Neural progenitor cell (in vitro differentiated cells): ENCODE measurements at regions not wholly inside any gene's neighbourhood (a gene's known extent, or its start where the extent isn't known, plus 50 kb on each side); places are given as distances from the start of the nearest gene placed in this dataset. TPM values are rescaled to one million over a fixed set of nuclear protein-coding genes. Genes with fewer than 3 reads are reported as not detected.

Experiments used
- DNase-seq: peaks from one replicate; pipeline ENCODE4 v3.0.0-alpha.2; 2016; ENCODE audit warnings: low spot score
- H2AFZ ChIP-seq: fragments of 200-600 bp; sonication (generic); replicated peaks from 2 replicates; pipeline ENCODE4 v1.6.1; 2016; ENCODE audit warnings: antibody characterized with exemption
- H3F3A ChIP-seq: fragments of 200-600 bp; sonication (generic); 2 replicates; pipeline ENCODE4 v1.6.1; 2016; ENCODE audit warnings: antibody characterized with exemption, low read depth
- H3K27ac ChIP-seq: fragments of 200-600 bp; sonication (generic); 2 replicates; pipeline ENCODE4 v1.5.1; 2016; ENCODE audit warnings: mild to moderate bottlenecking
- H3K27me3 ChIP-seq: fragments of 200-600 bp; sonication (generic); 2 replicates; pipeline ENCODE4 v1.6.1; 2016; ENCODE audit warnings: mild to moderate bottlenecking, moderate library complexity
- H3K36me3 ChIP-seq: fragments of 200-600 bp; sonication (generic); 2 replicates; pipeline ENCODE4 v1.5.1; 2016
- H3K4me1 ChIP-seq: fragments of 200-600 bp; sonication (generic); 2 replicates; pipeline ENCODE4 v1.6.1; 2016; ENCODE audit warnings: mixed run types
- H3K4me2 ChIP-seq: fragments of 200-600 bp; sonication (generic); 2 replicates; pipeline ENCODE4 v1.6.1; 2016
- H3K4me3 ChIP-seq: fragments of 200-600 bp; sonication (generic); 2 replicates; pipeline ENCODE4 v1.5.1; 2016
- H3K79me2 ChIP-seq: fragments of 200-600 bp; sonication (generic); 2 replicates; pipeline ENCODE4 v1.6.1; 2016; ENCODE audit warnings: low read depth
- H3K9ac ChIP-seq: fragments of 200-600 bp; sonication (generic); 2 replicates; pipeline ENCODE4 v1.6.1; 2016
- H3K9me3 ChIP-seq: fragments of 200-600 bp; sonication (generic); 2 replicates; pipeline ENCODE4 v1.5.1; 2016; ENCODE audit warnings: low read depth
- H4K20me1 ChIP-seq: fragments of 200-600 bp; sonication (generic); 2 replicates; pipeline ENCODE4 v1.6.1; 2016; ENCODE audit warnings: low read depth
- H3K27ac Mint-ChIP-seq: 3 replicates; pipeline ENCODE4 v1.8.0; 2021; ENCODE audit warnings: mixed read lengths
- H3K27me3 Mint-ChIP-seq: 2 replicates; pipeline ENCODE4 v1.8.0; 2022; ENCODE audit warnings: low read depth, mild to moderate bottlenecking, inconsistent platforms, moderate library complexity, mixed read lengths; ENCODE audit not compliant: insufficient read depth
- H3K36me3 Mint-ChIP-seq: 3 replicates; pipeline ENCODE4 v1.8.0; 2021; ENCODE audit warnings: mixed read lengths
- H3K4me1 Mint-ChIP-seq: 3 replicates; pipeline ENCODE4 v1.8.0; 2021; ENCODE audit warnings: mixed read lengths
- H3K4me3 Mint-ChIP-seq: 3 replicates; pipeline ENCODE4 v1.8.0; 2021; ENCODE audit warnings: mild to moderate bottlenecking, moderate library complexity, mixed read lengths
- H3K9me3 Mint-ChIP-seq: 3 replicates; pipeline ENCODE4 v1.8.0; 2020; ENCODE audit warnings: mixed read lengths
- EZH2 ChIP-seq: fragments of 200-600 bp; sonication (generic); IDR thresholded peaks from 2 replicates; pipeline ENCODE4 v1.6.1; 2017; ENCODE audit warnings: antibody characterized with exemption, mild to moderate bottlenecking, moderate library complexity
- EZH2phosphoT487 ChIP-seq: fragments of 200-600 bp; sonication (generic); IDR thresholded peaks from 2 replicates; pipeline ENCODE4 v1.6.1; 2017; ENCODE audit warnings: antibody characterized with exemption
- small RNA-seq: library from RNA; depleted of rRNA; stranded (forward); fragments of <200 nt; gene quantifications from one replicate; pipeline ENCODE3, GENCODE V24; 2015
- TF ChIP-seq, protein P1 (sequence below): fragments of 200-600 bp; sonication (generic); IDR thresholded peaks from 2 replicates; pipeline ENCODE4 v1.5.1; 2017; ENCODE audit warnings: antibody characterized with exemption, mild to moderate bottlenecking

DNA sequence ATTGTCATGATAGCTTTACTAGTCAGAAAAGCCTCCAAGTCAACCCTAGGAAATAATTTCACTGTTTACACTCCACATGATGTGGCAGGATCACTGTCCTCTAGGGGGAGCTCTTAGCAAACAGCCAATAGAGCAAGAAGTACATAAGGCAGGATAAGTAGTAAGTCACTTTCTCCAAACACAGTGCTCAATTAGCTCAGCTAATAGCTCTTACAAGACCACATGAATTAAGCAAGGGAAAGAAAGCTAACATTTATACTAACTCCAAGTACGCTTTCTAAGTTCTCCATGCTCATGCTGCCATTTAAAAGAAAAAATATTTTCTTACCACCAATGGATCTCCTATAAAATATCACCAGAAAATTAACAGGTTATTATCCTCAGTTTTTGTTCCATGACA is 66.9 kb upstream of the LRIF1 start:
- no peaks in the 10 kb centered on the region for H3K4me1 Mint-ChIP-seq
- no peak overlapping the region for H3K9ac ChIP-seq
- no peak overlapping the region for H3K27ac Mint-ChIP-seq
- no peak overlapping the region for H3K4me3 ChIP-seq
- H4K20me1 ChIP-seq: no peaks in the 10 kb centered on the region
- H3K36me3 Mint-ChIP-seq: no peaks in the 10 kb centered on the region
- H3K4me2 ChIP-seq: no peak overlapping the region
- no peaks in the 10 kb centered on the region for H3F3A ChIP-seq
- DNase-seq: peak; percentile 74
- H3K4me1 ChIP-seq: no peaks in the 10 kb centered on the region
- H3K27me3 Mint-ChIP-seq: no peaks in the 10 kb centered on the region
- no peaks in the 10 kb centered on the region for H3K27me3 ChIP-seq
- H3K27ac ChIP-seq: no peak overlapping the region
- TF ChIP-seq, protein P1, sequence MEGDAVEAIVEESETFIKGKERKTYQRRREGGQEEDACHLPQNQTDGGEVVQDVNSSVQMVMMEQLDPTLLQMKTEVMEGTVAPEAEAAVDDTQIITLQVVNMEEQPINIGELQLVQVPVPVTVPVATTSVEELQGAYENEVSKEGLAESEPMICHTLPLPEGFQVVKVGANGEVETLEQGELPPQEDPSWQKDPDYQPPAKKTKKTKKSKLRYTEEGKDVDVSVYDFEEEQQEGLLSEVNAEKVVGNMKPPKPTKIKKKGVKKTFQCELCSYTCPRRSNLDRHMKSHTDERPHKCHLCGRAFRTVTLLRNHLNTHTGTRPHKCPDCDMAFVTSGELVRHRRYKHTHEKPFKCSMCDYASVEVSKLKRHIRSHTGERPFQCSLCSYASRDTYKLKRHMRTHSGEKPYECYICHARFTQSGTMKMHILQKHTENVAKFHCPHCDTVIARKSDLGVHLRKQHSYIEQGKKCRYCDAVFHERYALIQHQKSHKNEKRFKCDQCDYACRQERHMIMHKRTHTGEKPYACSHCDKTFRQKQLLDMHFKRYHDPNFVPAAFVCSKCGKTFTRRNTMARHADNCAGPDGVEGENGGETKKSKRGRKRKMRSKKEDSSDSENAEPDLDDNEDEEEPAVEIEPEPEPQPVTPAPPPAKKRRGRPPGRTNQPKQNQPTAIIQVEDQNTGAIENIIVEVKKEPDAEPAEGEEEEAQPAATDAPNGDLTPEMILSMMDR: peak; percentile 85
- TF ChIP-seq EZH2: no peak
- no peak for TF ChIP-seq EZH2phosphoT487
- H3K9me3 ChIP-seq: no peaks in the 10 kb centered on the region
- no peaks in the 10 kb centered on the region for H3K36me3 ChIP-seq
- no peaks in the 10 kb centered on the region for H3K79me2 ChIP-seq
- no peak overlapping the region for H3K4me3 Mint-ChIP-seq
- H3K9me3 Mint-ChIP-seq: no peaks in the 10 kb centered on the region
- no peak overlapping the region for H2AFZ ChIP-seq

DNA sequence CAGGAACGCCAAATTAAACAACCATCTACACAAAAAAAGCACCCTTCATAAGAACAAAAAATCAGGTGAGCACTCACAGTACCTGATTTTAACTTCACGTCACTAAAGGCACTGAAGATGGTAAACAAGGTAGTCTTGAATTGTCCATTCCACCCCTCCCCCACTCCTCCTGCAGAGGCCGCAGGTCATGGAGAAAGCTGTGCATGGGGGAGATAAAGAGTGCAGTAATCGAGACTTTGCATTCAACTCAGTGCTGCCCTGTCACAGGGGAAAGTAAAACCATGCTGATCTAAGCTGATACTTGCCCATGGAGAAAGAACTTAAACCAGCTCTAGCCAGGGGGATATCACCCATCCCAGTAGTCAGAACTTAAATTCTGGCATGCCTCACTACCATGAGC is 61.4 kb upstream of the LRIF1 start:
- H2AFZ ChIP-seq: no peak overlapping the region
- H4K20me1 ChIP-seq: no peaks in the 10 kb centered on the region
- no peak overlapping the region for H3K4me2 ChIP-seq
- H3K36me3 ChIP-seq: no peaks in the 10 kb centered on the region
- Mint-ChIP-seq H3K4me1 (no peaks in the 10 kb centered on the region), H3K9me3 (no peaks in the 10 kb centered on the region), H3K4me3 (no peak overlapping the region), H3K27me3 (peaks cover 2% of the 10 kb centered on the region), H3K36me3 (no peaks in the 10 kb centered on the region), H3K27ac (no peak overlapping the region)
- no peak overlapping the region for H3K9ac ChIP-seq
- no peaks in the 10 kb centered on the region for H3F3A ChIP-seq
- no peak overlapping the region for H3K4me3 ChIP-seq
- no peaks in the 10 kb centered on the region for H3K27me3 ChIP-seq
- no peak for TF ChIP-seq EZH2
- no peak for TF ChIP-seq EZH2phosphoT487
- TF ChIP-seq, protein P1: no peak
- no peaks in the 10 kb centered on the region for H3K4me1 ChIP-seq
- no peak for DNase-seq
- no peaks in the 10 kb centered on the region for H3K9me3 ChIP-seq
- H3K27ac ChIP-seq: no peak overlapping the region
- H3K79me2 ChIP-seq: no peaks in the 10 kb centered on the region

DNA sequence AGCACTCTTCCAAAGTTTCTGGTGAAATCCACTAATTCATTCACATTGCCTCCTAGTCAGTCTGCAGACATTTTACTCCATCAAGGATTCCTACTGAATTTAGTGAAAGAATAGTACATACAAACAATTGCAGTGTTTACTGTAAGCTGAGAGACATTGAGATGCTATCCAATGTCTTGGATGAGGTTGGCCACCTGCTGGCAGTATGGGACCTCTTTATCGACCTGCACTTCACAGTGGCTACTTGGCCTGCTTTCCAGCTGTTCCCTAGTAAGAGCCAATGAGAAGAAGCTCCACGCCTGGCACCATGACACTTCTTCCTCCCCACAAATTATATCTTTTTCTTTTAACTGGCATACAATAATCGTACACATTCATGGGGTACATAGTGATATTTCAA is 51.5 kb upstream of the LRIF1 start:
- H4K20me1 ChIP-seq: no peaks in the 10 kb centered on the region
- Mint-ChIP-seq H3K36me3 (no peaks in the 10 kb centered on the region), H3K9me3 (peaks cover 6% of the 10 kb centered on the region), H3K4me3 (no peak overlapping the region), H3K4me1 (no peaks in the 10 kb centered on the region), H3K27me3 (peaks cover 3% of the 10 kb centered on the region), H3K27ac (no peak overlapping the region)
- H3K36me3 ChIP-seq: no peaks in the 10 kb centered on the region
- TF ChIP-seq EZH2 (no peak), EZH2phosphoT487 (no peak)
- TF ChIP-seq, protein P1: no peak
- H3K27ac ChIP-seq: no peak overlapping the region
- no peaks in the 10 kb centered on the region for H3K4me1 ChIP-seq
- H3K27me3 ChIP-seq: no peaks in the 10 kb centered on the region
- H3F3A ChIP-seq: no peaks in the 10 kb centered on the region
- no peaks in the 10 kb centered on the region for H3K9me3 ChIP-seq
- H3K4me2 ChIP-seq: no peak overlapping the region
- no peaks in the 10 kb centered on the region for H3K79me2 ChIP-seq
- no peak overlapping the region for H2AFZ ChIP-seq
- no peak overlapping the region for H3K9ac ChIP-seq
- no peak for DNase-seq
- no peak overlapping the region for H3K4me3 ChIP-seq

Small RNA genes in the stretch of these regions (small RNA-seq; reads per million reads assigned to genes)
- not detected for gene RNA5SP54
